NK-92 treated with Interleukin-12 subunit alpha and Interleukin-12 subunit beta, amount 100 ng/mL, for 24 hours (cell line): ENCODE measurements at regions not wholly inside any gene's neighbourhood (a gene's known extent, or its start where the extent isn't known, plus 50 kb on each side); places are given as distances from the start of the nearest gene placed in this dataset.
"Not testable (repeated sequence)": the region's sequence is repeated elsewhere in the genome, so short reads cannot be mapped to it uniquely, and the experiment has no call there.

ENCODE experiments used
- DNase-seq: peaks from one replicate; lab custom pipeline; 2025; lab: John Stamatoyannopoulos, UW

DNA sequence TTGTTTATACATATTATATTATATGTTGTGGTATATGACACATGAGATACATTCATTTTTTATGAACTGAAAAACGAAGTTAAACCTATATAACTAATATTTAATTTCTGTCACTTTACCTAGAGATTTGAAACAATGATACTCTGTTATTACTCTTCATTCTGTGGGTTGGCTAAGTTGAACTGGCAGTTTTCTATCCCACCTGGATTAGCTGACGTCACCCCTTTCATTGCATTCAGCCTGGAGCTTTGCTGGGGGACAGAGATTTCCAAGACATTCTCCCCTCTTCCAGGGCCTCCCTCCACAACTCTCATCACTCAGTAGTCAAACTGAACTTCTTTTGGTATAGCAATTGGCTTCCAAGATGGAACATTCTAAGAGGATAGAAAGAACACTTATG, 309.2 kb upstream of the SATB1 start:
- no peak for DNase-seq

- DNase-seq: no peak
These were observed 307.3 kb upstream of the SATB1 start for GRCh38 chr3:18732474-18732873.

DNA sequence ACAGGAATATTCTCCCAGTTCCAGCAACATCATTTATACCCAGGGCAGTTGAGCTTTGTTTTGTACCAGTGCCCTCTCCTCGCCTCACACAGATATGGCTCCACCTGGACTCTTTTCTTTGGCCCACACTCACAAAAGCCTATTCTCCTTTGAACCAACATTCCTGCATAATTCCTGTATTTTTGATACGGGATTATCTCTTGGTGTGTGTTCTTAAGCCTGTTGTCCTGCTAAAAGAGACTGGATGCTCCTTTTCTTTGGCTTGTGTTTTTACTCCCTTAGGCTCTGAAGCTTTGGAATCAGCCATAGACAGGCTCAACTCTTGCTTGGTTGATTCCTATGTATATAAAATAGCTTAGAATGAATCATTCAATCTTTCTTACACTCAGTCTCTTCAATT, 305.4 kb upstream of the SATB1 start:
- DNase-seq: no peak

DNA sequence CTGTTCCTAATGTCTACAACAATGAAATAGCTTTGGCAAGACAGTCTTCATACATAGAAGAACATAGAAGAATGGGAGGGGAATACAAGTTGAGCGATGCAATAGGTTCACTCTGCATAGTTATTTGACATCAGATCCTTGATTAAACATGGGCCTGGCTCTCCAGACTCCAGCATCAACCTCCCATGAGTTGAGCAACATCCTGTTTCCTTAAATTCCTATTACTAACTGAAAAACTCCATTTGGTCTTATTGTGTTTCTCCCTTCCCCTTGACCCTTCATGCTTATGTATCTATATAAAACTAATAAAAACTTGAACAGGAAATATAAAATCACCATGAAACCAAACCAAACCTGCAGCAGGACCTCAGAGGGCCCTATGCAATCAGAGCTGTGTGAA, 304.5 kb upstream of the SATB1 start:
- DNase-seq: no peak

GRCh38 chr3:18725668-18726407, 300.7 kb upstream of the SATB1 start:
- no peak for DNase-seq

DNA sequence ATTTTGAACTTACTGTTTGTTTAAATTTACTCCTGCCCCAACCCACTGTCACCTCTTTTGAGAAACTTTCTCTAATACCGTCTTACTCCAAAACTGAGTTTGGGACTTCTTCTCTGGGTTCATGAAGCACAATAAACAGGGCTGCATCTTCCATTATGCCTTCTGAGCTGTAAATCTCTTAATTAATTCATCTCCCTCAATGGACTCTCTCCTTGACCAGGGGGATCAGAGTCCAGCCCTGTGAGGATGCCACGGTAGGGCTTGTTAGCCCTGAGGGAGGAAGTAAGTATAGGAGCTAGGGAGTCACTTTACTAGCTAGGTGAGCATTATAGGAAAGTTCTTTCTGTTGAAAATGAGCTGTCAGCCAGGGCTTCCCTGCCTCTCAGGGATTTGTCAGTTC, 299.3 kb upstream of the SATB1 start:
- DNase-seq: no peak

DNA sequence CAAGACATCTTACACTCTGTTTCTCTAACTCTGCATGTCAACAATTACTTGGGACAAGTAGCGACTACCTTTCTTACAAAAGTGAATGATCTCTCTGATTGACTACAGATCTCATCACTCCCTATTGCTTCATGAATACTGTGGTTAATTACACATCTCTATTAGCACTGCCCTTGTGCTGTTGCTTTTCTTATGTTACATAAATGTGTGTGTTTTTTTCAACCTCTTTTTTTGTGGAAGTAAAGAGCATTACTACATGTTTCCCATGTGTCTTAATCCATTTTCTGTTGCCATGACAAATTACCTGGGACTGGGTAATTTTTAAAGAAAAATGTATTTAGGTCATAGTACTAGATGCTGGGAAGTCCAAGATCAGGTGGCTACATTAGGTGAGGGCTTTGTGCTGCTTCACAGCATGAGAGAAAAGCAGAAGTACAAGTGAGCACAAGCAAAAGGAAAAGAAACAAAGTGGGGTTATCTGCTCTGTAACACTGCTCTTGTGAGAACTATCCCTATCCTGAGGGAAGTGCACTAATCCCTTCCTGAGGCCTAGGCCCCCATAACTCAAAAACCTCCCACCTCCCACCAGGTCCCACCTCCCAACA, 298.2 kb upstream of the SATB1 start:
- DNase-seq: no peak

GRCh38 chr3:18720543-18720942, 295.4 kb upstream of the SATB1 start:
- no peak for DNase-seq

GRCh38 chr3:18717598-18717997, 292.5 kb upstream of the SATB1 start:
- DNase-seq: no peak

DNA sequence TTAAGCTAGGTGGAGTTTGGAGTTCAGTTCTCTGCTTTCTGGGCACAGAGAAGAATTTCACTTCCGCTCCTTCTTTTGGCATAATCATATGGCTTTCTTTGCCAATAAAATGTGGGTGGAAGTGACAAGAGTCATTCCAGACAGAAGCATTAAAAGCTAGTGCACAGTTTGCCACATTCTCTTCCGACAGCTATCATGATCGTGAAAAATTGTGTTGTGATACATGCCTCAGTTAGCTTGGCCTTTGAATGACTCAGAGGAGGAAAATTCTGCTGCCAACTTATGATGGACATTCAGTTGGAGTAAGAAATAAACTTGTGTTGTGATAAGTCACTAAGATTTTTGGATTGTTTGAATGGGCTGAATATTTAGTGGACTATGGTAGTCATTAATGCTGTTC, 291.7 kb upstream of the SATB1 start:
- no peak for DNase-seq

- DNase-seq: no peak
These were observed 291.0 kb upstream of the SATB1 start for GRCh38 chr3:18716101-18716500.

DNA sequence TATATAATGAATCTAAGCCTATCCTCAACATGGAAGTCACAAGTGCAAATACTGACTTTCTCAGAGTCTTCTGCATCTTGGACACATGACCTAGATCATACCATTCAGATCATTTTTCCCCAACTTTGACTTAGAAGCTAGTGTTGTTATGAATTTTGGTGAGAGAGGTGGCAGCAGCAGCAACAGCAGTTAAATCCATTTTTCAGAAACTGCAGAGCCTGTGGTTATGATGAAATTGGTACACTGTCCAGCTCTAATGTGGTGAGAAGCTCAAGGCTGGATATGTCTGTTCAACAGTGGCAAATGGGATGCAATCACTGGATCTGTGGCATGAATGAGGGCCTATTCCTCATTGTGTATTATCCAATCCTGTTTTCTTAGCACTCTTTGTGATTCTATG, 290.1 kb upstream of the SATB1 start:
- no peak for DNase-seq

- DNase-seq: no peak
These were observed 288.4 kb upstream of the SATB1 start for GRCh38 chr3:18713577-18713951.

DNA sequence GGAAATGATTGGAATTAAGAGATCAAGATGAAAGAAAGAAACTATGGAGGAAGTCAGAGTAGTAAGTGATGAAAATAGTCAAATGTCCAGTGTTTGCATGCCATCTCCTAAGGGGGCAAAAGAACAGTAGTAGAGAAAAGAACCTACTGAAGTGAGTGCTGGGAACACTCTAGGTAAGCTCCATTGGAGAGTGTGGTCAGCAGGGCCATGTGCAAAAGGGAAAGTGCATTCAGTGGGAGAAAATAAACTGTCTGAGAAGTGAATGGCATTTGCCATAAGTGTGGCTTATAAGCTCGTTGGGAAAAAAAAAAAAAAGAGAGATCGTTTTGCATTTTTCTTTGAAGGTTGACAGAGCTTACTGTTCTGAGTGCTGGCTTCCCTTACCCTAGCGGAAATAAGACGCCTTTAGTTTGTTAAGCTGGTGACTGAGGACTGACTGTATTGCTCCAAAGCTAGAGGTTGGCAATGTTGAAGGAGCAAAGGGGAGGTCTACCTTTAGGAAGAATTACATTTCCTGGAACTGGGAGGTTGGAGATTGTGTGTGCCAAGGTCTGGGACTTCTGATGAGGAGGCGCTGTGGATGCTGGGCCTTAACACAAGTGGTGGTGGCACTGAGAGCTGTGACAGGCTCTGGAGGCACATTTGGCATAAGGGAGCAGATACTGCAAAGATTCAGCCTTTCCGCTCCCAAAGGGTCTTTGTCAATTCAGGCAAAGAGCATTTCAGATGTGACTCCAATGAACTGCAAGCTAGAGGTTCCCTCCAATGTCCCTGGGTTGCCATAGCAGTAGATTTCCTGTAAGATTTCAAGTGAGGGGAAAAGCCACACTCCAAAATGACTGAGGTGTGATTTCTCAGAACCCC, 287.8 kb upstream of the SATB1 start:
- DNase-seq: no peak

DNA sequence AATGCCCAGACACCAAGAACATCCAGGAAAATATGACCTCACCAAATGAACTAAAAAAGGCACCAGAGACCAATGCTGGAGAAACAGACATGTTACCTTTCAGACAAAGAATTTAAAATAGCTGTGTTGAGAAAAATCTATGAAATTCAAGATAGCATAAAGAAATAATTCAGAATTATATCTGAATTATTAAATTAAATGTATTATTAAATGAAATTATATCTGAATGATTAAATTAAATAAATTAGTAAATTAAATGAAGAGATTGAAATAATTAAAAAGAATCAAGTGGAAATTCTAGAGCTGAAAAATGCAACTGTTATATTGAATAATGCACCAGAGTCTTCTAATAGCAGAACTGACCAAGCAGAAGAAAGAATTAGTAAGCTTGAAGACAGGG, 279.2 kb upstream of the SATB1 start:
- no peak for DNase-seq

DNA sequence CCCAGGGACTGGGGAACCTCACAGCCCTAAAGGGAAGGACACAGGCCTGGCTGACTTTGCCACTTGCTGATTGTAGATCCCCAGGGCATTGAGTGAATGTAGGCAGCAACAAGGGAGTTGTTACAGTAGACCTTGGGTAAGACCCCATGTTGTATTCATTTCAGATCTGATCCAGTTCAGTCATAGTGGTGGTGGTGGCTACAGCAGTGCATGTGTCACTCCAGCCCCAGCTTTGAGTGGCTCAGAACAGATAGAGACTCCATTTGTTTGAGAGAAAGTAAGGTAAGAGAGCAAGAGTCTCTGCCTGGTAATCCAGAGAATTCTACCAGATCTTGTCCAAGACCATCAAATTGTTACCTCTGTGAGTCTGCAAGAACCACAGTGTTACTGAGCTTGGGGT, 278.7 kb upstream of the SATB1 start:
- no peak for DNase-seq

GRCh38 chr3:18693588-18694329, 268.6 kb upstream of the SATB1 start:
- DNase-seq: not testable (repeated sequence)

- DNase-seq: no peak
These were observed 262.1 kb upstream of the SATB1 start for GRCh38 chr3:18687286-18687685.

GRCh38 chr3:18683900-18684299, 258.8 kb upstream of the SATB1 start:
- DNase-seq: no peak

DNA sequence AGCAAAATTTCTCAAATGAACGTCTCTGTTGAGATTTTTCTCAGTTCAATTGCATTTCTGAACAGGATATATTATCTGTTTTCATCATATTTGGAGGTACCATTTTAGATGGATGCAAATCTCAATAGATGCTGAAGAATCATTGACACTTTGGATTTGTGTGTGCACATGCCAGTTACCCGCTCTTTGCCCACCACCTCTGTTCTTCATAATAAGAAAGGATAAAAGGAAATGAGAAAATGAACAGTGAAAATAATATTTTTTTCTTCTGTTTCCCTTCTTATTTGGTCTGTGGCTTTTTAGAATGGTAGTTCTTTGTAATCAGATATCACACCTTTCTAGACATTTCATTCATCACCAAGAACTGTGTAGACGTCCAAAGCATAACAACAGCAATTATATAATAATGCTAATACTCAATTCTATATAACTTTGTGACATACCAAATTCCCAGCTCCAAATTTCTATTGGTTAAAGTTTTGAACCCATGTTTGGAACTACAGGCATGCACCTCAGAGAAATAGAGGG, 256.7 kb upstream of the SATB1 start:
- DNase-seq: no peak

DNA sequence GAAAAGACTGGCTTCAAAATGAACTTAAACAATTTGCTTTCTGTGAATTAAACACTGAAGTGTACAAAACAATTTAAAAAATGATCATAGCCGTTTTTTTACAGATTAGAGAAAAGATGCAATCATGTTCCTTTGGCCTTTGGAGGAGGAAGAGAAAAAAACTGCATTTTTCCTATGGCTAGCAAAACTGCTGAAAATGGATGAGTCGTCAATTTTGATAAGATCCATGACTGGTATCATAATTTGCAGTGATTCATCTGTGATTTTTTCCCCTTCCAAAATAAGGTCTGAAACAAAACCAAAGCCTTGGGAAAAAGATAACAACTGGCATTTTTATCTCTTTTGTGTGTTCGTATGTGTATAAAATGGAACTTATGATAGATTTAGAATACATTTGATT, 255.6 kb upstream of the SATB1 start:
- no peak for DNase-seq

GRCh38 chr3:18679238-18679637, 254.1 kb upstream of the SATB1 start:
- no peak for DNase-seq
